ENCODE measurements at regions not wholly inside any gene's neighbourhood (a gene's known extent, or its start where the extent isn't known, plus 50 kb on each side); places are given as distances from the start of the nearest gene placed in this dataset.
A peak's percentile ranks its signal among the peaks of the same experiment; 100 is the strongest.
"Not testable (repeated sequence)": the region's sequence is repeated elsewhere in the genome, so short reads cannot be mapped to it uniquely, and the experiment has no call there.

DNA sequence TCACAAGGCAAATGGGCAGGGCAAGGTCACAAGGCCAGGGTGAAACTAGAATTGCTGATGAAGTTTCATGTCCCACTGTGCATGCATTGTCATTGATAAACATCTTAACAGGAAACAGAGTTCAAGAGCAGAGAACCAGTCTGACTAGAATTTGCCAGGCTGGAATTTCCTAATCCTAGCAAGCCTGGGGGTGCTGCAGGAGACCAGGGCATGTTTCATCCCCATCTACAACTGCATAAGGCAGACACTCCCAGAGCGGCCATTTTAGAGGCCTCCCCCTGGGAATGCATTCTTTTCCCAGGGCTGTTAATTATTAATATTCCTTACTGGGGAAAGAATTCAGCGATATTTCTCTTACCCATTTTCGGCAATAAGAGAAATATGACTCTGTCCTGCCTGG lies 172.6 kb upstream of the XIST start:
- DNase-seq; ATAC-seq (ENCODE audit: low FRiP score in 2 of 2); H3K27ac ChIP-seq; H3K4me3 ChIP-seq; H3K36me3 ChIP-seq; H3K4me1 ChIP-seq; H3K27me3 ChIP-seq: not testable (repeated sequence)
- H3K9me3 ChIP-seq: peaks cover 0 to 12% (median 0%) of the 10 kb centered on the region in 4 donors
- 96 to 98% methylated on average over 3 of the region's 3 CpGs for WGBS, 2 donors

- Histone ChIP-seq H3K9me3 (peaks cover 0 to 12% (median 0%) of the 10 kb centered on the region in 4 donors), H3K4me1 (no peaks in the 10 kb centered on the region), H3K4me3 (no peak overlapping the region), H3K36me3 (no peaks in the 10 kb centered on the region), H3K27ac (no peak overlapping the region), H3K27me3 (no peaks in the 10 kb centered on the region)
- DNase-seq: no peak
- no peak for TF ChIP-seq POLR2A (IDR thresholded peaks at IDR 0.05)
- TF ChIP-seq POLR2AphosphoS5 (IDR thresholded peaks at IDR 0.05): no peak
- no peak for TF ChIP-seq CTCF (IDR thresholded peaks at IDR 0.05)
- TF ChIP-seq EP300 (IDR thresholded peaks at IDR 0.05): no peak
- WGBS, 2 donors: 72 to 89% methylated on average over 2 of the region's 2 CpGs
- no peak for ATAC-seq (ENCODE audit: low FRiP score in 2 of 2)
Measured at GRCh38 chrX:74023203-74023602, 170.7 kb upstream of the XIST start.

DNA sequence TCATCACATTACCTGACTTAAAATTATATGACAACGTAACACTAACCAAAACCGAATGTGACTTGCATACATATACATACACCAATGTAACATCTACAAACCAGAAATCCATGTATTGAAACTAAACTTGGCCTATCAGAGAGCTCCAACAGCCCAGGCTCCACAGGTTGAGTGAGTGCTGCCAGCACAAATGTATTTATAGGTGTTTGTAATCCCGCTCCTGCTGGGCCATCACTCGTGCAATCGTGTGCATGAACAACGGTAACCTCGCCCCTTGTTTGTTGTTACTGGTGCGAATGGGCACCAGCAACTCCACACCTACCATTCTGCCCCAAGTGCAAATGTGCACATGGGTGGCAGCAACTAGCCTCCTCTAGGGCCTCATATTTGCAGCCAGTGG lies 165.7 kb upstream of the XIST start:
- Histone ChIP-seq H3K36me3 (no peaks in the 10 kb centered on the region), H3K4me1 (no peaks in the 10 kb centered on the region), H3K27ac (no peak overlapping the region), H3K4me3 (no peak overlapping the region), H3K27me3 (no peaks in the 10 kb centered on the region), H3K9me3 (no peaks in the 10 kb centered on the region)
- TF ChIP-seq POLR2A (IDR thresholded peaks at IDR 0.05) (no peak), CTCF (IDR thresholded peaks at IDR 0.05) (no peak), EP300 (IDR thresholded peaks at IDR 0.05) (no peak), POLR2AphosphoS5 (IDR thresholded peaks at IDR 0.05) (no peak)
- no peak for ATAC-seq (ENCODE audit: low FRiP score in 2 of 2)
- 93 to 97% methylated on average over 7 to 8 of the region's 8 CpGs for WGBS, 2 donors
- DNase-seq: no peak

GRCh38 chrX:74015379-74016019 lies 163.0 kb upstream of the XIST start:
- Histone ChIP-seq H3K4me3 (no peak overlapping the region), H3K27me3 (no peaks in the 10 kb centered on the region), H3K36me3 (no peaks in the 10 kb centered on the region), H3K9me3 (no peaks in the 10 kb centered on the region), H3K27ac (no peak overlapping the region), H3K4me1 (no peaks in the 10 kb centered on the region)
- ATAC-seq (ENCODE audit: low FRiP score in 2 of 2) (peak; percentile 71 to 87), DNase-seq (peak in 1 of 2 donors; percentile 67)
- 18 to 19% methylated on average over 7 of the region's 7 CpGs for WGBS, 2 donors
- no peak for TF ChIP-seq POLR2A (IDR thresholded peaks at IDR 0.05)
- no peak for TF ChIP-seq POLR2AphosphoS5 (IDR thresholded peaks at IDR 0.05)
- peak; percentile 52 to 81 (median 71) for TF ChIP-seq CTCF (IDR thresholded peaks at IDR 0.05)
- no peak for TF ChIP-seq EP300 (IDR thresholded peaks at IDR 0.05)

GRCh38 chrX:74009041-74009440 lies 156.5 kb upstream of the XIST start:
- 89 to 95% methylated on average over 2 of the region's 2 CpGs for WGBS, 2 donors

More at GRCh38 chrX:74009041-74009440, 156.5 kb upstream of the XIST start:
- Histone ChIP-seq H3K27me3 (no peaks in the 10 kb centered on the region), H3K4me3 (no peak overlapping the region), H3K27ac (no peak overlapping the region), H3K4me1 (no peaks in the 10 kb centered on the region), H3K9me3 (no peaks in the 10 kb centered on the region), H3K36me3 (peaks cover 0 to 3% (median 0%) of the 10 kb centered on the region in 4 donors)
- no peak for ATAC-seq (ENCODE audit: low FRiP score in 2 of 2)
- no peak for DNase-seq
- TF ChIP-seq CTCF (IDR thresholded peaks at IDR 0.05) (no peak), POLR2A (IDR thresholded peaks at IDR 0.05) (no peak), POLR2AphosphoS5 (IDR thresholded peaks at IDR 0.05) (no peak), EP300 (IDR thresholded peaks at IDR 0.05) (no peak)
